Transverse colon (tissue), 3 donors: ENCODE measurements at regions not wholly inside any gene's neighbourhood (a gene's known extent, or its start where the extent isn't known, plus 50 kb on each side); places are given as distances from the start of the nearest gene placed in this dataset.

Source experiments
- POLR2A ChIP-seq: fragments of 450-650 bp; IDR thresholded peaks from one replicate; pipeline ENCODE4 v1.6.1; 2016; ENCODE audit warnings: antibody characterized with exemption, mild to moderate bottlenecking, moderate library complexity
- POLR2AphosphoS5 ChIP-seq, 3 donors: sonication (generic); formaldehyde crosslinking; IDR thresholded peaks; one replicate each; pipeline ENCODE4 v1.6.1; 2016; ENCODE audit warnings: antibody characterized with exemption in 3 of 3

- TF ChIP-seq POLR2A (no peak), POLR2AphosphoS5 (IDR thresholded peaks at IDR 0.05) (no peak)
These were observed 81.4 kb upstream of the SMYD2 start for GRCh38 chr1:214199585-214199984.
